KMS-11 (cell line): ENCODE measurements at regions not wholly inside any gene's neighbourhood (a gene's known extent, or its start where the extent isn't known, plus 50 kb on each side); places are given as distances from the start of the nearest gene placed in this dataset.

Experiments
- H2AFZ ChIP-seq: fragments of 200-600 bp; sonication (generic); 2 replicates; pipeline ENCODE4 v1.6.1; 2016; ENCODE audit warnings: antibody characterized with exemption, mixed run types, low read depth
- H3K27ac ChIP-seq: fragments of 200-600 bp; sonication (generic); 2 replicates; pipeline ENCODE4 v1.6.1; 2016; ENCODE audit warnings: mild to moderate bottlenecking, mixed run types
- H3K27me3 ChIP-seq: fragments of 200-600 bp; sonication (generic); 2 replicates; pipeline ENCODE4 v1.6.1; 2017; ENCODE audit warnings: mild to moderate bottlenecking, low read depth, mixed run types, moderate library complexity; ENCODE audit not compliant: insufficient read depth
- H3K36me3 ChIP-seq: fragments of 200-600 bp; sonication (generic); 2 replicates; pipeline ENCODE4 v1.6.1; 2017; ENCODE audit warnings: mild to moderate bottlenecking, mixed run types; ENCODE audit not compliant: insufficient read depth
- H3K4me1 ChIP-seq: fragments of 200-600 bp; sonication (generic); 2 replicates; pipeline ENCODE4 v1.6.1; 2016; ENCODE audit warnings: mild to moderate bottlenecking, low read depth, mixed run types; ENCODE audit not compliant: poor library complexity, severe bottlenecking
- H3K4me2 ChIP-seq: fragments of 200-600 bp; sonication (generic); 2 replicates; pipeline ENCODE4 v1.7.0; 2016; ENCODE audit warnings: mild to moderate bottlenecking, mixed run types
- H3K4me3 ChIP-seq: fragments of 200-600 bp; sonication (generic); IDR thresholded peaks from 2 replicates; pipeline ENCODE4 v1.6.1; 2017; ENCODE audit warnings: low read depth, low read length, mixed read lengths; ENCODE audit not compliant: insufficient read depth
- H3K79me2 ChIP-seq: fragments of 200-600 bp; sonication (generic); 2 replicates; pipeline ENCODE4 v1.6.1; 2016; ENCODE audit warnings: low read depth, mixed run types; ENCODE audit not compliant: insufficient read depth
- H3K9ac ChIP-seq: fragments of 200-600 bp; sonication (generic); 2 replicates; pipeline ENCODE4 v1.6.1; 2016; ENCODE audit warnings: mild to moderate bottlenecking, mixed run types
- H4K20me1 ChIP-seq: fragments of 200-600 bp; sonication (generic); 2 replicates; pipeline ENCODE4 v1.6.1; 2016; ENCODE audit warnings: mild to moderate bottlenecking, mixed run types; ENCODE audit not compliant: insufficient read depth
- TF ChIP-seq, protein P1 (sequence below): fragments of 200-600 bp; sonication (generic); conservative IDR thresholded peaks from 2 replicates; pipeline ENCODE4 v1.6.1; 2017; ENCODE audit warnings: low read depth, mild to moderate bottlenecking, antibody characterized with exemption, low read length, moderate library complexity, mixed read lengths

DNA sequence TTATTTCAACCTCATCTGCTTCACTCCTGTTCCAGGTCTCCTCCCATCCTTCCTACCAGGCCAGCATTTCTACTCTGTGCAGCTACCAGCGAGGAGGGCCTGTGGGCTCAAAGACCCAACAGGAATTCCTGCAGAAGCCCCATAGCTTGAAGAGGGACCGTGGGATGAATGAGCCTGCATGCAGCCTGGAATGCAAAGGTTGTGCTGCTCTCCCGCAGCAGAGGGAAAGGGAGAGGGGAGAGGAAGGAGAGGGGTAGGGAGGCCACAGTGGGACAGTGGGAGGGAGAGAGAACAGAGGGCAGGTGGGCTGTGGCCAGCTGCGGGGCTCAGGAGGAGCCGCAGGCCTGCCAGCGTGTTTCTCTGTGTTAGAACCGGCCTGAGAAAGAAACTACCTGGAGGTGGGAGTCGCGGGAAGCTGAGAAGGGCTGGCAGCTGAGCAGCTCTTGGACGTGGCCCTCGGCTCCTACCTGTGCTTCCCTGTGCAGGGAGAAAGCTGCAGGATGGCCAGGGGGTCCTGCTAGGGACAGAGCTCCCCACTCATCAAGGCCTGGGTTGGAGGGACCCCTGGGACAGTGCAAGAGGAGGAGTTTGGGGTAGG, 66.1 kb upstream of the MLN start:
- no peak overlapping the region for H2AFZ ChIP-seq
- H3K36me3 ChIP-seq, result no peaks in the 10 kb centered on the region
- no peaks in the 10 kb centered on the region for H4K20me1 ChIP-seq
- TF ChIP-seq, protein P1, sequence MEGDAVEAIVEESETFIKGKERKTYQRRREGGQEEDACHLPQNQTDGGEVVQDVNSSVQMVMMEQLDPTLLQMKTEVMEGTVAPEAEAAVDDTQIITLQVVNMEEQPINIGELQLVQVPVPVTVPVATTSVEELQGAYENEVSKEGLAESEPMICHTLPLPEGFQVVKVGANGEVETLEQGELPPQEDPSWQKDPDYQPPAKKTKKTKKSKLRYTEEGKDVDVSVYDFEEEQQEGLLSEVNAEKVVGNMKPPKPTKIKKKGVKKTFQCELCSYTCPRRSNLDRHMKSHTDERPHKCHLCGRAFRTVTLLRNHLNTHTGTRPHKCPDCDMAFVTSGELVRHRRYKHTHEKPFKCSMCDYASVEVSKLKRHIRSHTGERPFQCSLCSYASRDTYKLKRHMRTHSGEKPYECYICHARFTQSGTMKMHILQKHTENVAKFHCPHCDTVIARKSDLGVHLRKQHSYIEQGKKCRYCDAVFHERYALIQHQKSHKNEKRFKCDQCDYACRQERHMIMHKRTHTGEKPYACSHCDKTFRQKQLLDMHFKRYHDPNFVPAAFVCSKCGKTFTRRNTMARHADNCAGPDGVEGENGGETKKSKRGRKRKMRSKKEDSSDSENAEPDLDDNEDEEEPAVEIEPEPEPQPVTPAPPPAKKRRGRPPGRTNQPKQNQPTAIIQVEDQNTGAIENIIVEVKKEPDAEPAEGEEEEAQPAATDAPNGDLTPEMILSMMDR, result no peak
- H3K9ac ChIP-seq, result no peak overlapping the region
- H3K4me2 ChIP-seq, result no peak overlapping the region
- no peak overlapping the region for H3K4me3 ChIP-seq
- H3K79me2 ChIP-seq, result no peaks in the 10 kb centered on the region
- H3K27ac ChIP-seq, result no peak overlapping the region
- H3K4me1 ChIP-seq, result no peaks in the 10 kb centered on the region
- H3K27me3 ChIP-seq, result peaks cover 87% of the 10 kb centered on the region

DNA sequence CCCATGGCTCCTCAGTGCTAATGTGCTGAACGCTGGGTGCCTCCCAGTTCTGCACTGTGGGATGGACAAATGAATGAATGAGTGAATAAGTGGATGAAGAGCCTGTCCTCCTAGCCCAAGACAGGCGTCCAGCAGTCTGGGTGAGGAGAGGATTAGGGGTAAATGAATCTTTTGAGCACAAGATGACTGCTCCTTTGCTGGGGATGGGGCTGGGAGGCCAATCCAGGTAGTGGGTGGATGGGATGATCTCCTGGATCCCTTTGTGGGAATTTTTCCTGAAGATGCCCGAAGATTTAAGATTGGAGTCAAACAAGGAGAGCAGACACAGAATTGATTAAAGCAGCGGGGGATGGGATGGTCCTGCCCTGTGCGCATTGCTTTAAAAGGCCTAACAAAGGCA, 65.3 kb upstream of the MLN start:
- Histone ChIP-seq H2AFZ (no peak overlapping the region), H4K20me1 (no peaks in the 10 kb centered on the region), H3K79me2 (no peaks in the 10 kb centered on the region), H3K36me3 (no peaks in the 10 kb centered on the region), H3K27ac (no peak overlapping the region), H3K4me1 (no peaks in the 10 kb centered on the region), H3K9ac (no peak overlapping the region), H3K4me3 (no peak overlapping the region), H3K4me2 (no peak overlapping the region), H3K27me3 (peaks cover 88% of the 10 kb centered on the region)
- TF ChIP-seq, protein P1, result no peak

DNA sequence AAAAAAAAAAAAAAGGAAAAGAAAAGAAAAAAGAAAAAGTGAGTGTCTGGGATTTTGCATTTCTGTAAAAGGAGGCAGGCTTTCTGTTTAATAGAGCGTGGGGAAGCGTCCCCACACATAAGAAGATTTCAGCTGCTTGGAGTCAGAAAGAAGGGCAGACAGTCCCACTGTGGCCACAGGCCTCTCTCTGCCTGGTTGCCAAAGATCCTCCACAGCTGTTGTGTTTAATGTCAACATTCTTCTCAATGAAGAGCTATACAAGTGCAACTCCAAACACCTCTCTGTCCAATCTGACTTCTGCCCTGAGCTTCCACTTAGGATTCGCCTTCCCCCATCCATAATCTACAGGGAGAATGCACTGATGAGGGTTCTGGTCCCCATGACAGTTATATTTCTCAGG, 64.3 kb upstream of the MLN start:
- TF ChIP-seq, protein P1, result no peak
- H2AFZ ChIP-seq, result no peak overlapping the region
- H3K4me2 ChIP-seq, result no peak overlapping the region
- no peak overlapping the region for H3K9ac ChIP-seq
- H3K4me3 ChIP-seq, result no peak overlapping the region
- no peak overlapping the region for H3K27ac ChIP-seq
- no peaks in the 10 kb centered on the region for H3K36me3 ChIP-seq
- H3K4me1 ChIP-seq, result no peaks in the 10 kb centered on the region
- no peaks in the 10 kb centered on the region for H4K20me1 ChIP-seq
- H3K79me2 ChIP-seq, result no peaks in the 10 kb centered on the region
- peaks cover 88% of the 10 kb centered on the region for H3K27me3 ChIP-seq

DNA sequence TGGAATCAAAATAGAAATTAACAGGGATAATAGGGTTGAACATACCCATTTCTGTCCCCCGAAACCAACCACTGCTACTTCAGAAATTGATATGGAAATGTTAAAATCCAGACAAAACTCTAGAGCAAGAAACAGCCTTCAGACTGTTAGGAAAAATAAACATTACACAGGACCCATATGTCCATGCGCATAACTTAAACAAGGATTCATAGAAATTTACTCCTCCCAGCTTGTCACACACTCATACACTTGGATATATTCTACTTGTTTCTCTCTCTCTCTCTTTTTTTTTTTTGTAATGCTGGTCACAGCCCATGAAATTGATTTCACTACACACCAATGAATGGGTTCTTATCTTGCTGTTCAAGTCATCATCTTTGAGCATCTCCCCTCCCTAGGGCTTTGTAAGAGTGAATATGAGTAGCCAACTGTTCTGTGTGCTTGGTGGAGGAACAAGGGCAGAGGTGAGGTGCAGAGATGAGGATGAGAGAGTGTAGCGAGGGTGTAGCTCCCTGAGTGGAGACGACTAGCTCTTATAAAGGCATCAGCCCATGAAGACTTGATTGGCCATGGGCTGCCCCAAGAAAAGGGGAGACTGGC, 61.8 kb upstream of the MLN start:
- Histone ChIP-seq H3K79me2 (no peaks in the 10 kb centered on the region), H3K4me3 (no peak overlapping the region), H4K20me1 (no peaks in the 10 kb centered on the region), H3K27ac (no peak overlapping the region), H3K36me3 (no peaks in the 10 kb centered on the region), H3K9ac (no peak overlapping the region), H3K27me3 (peaks cover 84% of the 10 kb centered on the region), H3K4me2 (no peak overlapping the region), H2AFZ (no peak overlapping the region), H3K4me1 (peaks cover 8% of the 10 kb centered on the region)
- TF ChIP-seq, protein P1, result no peak
